ENCODE measurements at regions not wholly inside any gene's neighbourhood (a gene's known extent, or its start where the extent isn't known, plus 50 kb on each side); places are given as distances from the start of the nearest gene placed in this dataset.

GRCh38 chr5:127223256-127223974 is 67.2 kb upstream of the MEGF10 start:
- in situ Hi-C loops (cut with HindIII; ENCODE audit: low sequenced_read_pairs) = no loop called here
- no peak for DNase-seq (ENCODE audit: low read depth, low spot score)
- TF ChIP-seq CTCF (IDR thresholded peaks at IDR 0.05; ENCODE audit: low read depth, low read length) = no peak
- no peak overlapping the region for H3K4me3 ChIP-seq (ENCODE audit: low read depth, low read length)

- in situ Hi-C loops (cut with HindIII; ENCODE audit: low sequenced_read_pairs) = no loop called here
- peak; percentile 30 for DNase-seq (ENCODE audit: low read depth, low spot score)
- TF ChIP-seq CTCF (IDR thresholded peaks at IDR 0.05; ENCODE audit: low read depth, low read length) = no peak
- H3K4me3 ChIP-seq (ENCODE audit: low read depth, low read length) = no peak overlapping the region
These were observed 62.7 kb upstream of the MEGF10 start for GRCh38 chr5:127227881-127228280.

- in situ Hi-C loops (cut with HindIII; ENCODE audit: low sequenced_read_pairs) = no loop called here
- DNase-seq (ENCODE audit: low read depth, low spot score) = no peak
- peak overlapping the region; percentile 48 for H3K4me3 ChIP-seq (ENCODE audit: low read depth, low read length)
- no peak for TF ChIP-seq CTCF (IDR thresholded peaks at IDR 0.05; ENCODE audit: low read depth, low read length)
These were observed 61.9 kb upstream of the MEGF10 start for GRCh38 chr5:127228540-127229184.

- in situ Hi-C loops (cut with HindIII; ENCODE audit: low sequenced_read_pairs) = no loop called here
- peak overlapping the region; percentile 48 for H3K4me3 ChIP-seq (ENCODE audit: low read depth, low read length)
- TF ChIP-seq CTCF (IDR thresholded peaks at IDR 0.05; ENCODE audit: low read depth, low read length) = no peak
- peak; percentile 33 for DNase-seq (ENCODE audit: low read depth, low spot score)
These were observed 61.3 kb upstream of the MEGF10 start for GRCh38 chr5:127229185-127229889.

- in situ Hi-C loops (cut with HindIII; ENCODE audit: low sequenced_read_pairs) = no loop called here
- H3K4me3 ChIP-seq (ENCODE audit: low read depth, low read length) = no peak overlapping the region
- no peak for TF ChIP-seq CTCF (IDR thresholded peaks at IDR 0.05; ENCODE audit: low read depth, low read length)
- no peak for DNase-seq (ENCODE audit: low read depth, low spot score)
These were observed 59.5 kb upstream of the MEGF10 start for GRCh38 chr5:127231118-127231517.

GRCh38 chr5:127233590-127233989 is 57.0 kb upstream of the MEGF10 start:
- in situ Hi-C loops (cut with HindIII; ENCODE audit: low sequenced_read_pairs) = no loop called here
- no peak for TF ChIP-seq CTCF (IDR thresholded peaks at IDR 0.05; ENCODE audit: low read depth, low read length)
- DNase-seq (ENCODE audit: low read depth, low spot score) = no peak
- H3K4me3 ChIP-seq (ENCODE audit: low read depth, low read length) = no peak overlapping the region
